ENCODE measurements at regions not wholly inside any gene's neighbourhood (a gene's known extent, or its start where the extent isn't known, plus 50 kb on each side); places are given as distances from the start of the nearest gene placed in this dataset.

DNA sequence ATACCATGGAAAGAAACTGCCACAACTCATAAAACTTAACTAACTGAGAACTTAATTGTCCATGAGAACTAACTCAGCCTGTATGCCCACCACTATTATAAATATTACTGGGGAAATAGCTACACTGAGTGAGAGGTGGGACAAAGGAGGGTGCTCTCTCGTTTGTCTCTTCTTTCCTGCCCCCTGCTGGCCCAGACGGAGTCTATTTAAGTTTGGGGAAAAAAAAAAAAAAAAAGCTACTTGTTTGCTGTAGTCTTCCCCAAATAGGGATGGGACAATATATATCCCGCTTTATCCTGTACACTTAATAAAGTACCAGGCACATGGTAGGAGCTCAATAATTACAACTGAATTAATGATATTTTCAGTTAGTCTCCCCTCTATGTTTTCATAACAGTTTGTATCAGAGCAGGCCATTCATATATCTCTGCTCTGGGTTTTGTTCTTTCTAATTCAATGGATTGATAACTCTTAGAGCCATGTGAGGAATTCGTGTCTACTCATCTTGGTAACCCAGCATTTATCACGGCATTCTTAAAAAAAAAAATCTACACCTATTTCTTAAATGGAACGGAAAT lies 647.6 kb upstream of the PKDCC start:
- no peak for TF ChIP-seq POLR2A (IDR thresholded peaks at IDR 0.05)
- TF ChIP-seq, protein P1, sequence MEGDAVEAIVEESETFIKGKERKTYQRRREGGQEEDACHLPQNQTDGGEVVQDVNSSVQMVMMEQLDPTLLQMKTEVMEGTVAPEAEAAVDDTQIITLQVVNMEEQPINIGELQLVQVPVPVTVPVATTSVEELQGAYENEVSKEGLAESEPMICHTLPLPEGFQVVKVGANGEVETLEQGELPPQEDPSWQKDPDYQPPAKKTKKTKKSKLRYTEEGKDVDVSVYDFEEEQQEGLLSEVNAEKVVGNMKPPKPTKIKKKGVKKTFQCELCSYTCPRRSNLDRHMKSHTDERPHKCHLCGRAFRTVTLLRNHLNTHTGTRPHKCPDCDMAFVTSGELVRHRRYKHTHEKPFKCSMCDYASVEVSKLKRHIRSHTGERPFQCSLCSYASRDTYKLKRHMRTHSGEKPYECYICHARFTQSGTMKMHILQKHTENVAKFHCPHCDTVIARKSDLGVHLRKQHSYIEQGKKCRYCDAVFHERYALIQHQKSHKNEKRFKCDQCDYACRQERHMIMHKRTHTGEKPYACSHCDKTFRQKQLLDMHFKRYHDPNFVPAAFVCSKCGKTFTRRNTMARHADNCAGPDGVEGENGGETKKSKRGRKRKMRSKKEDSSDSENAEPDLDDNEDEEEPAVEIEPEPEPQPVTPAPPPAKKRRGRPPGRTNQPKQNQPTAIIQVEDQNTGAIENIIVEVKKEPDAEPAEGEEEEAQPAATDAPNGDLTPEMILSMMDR (IDR thresholded peaks at IDR 0.05) = no peak
